HS-5 (cell line): ENCODE measurements at regions not wholly inside any gene's neighbourhood (a gene's known extent, or its start where the extent isn't known, plus 50 kb on each side); places are given as distances from the start of the nearest gene placed in this dataset.

Experiments used
- DNase-seq: peaks from one replicate; pipeline ENCODE4 v3.0.0-alpha.2; 2012; ENCODE audit warnings: low read depth

DNA sequence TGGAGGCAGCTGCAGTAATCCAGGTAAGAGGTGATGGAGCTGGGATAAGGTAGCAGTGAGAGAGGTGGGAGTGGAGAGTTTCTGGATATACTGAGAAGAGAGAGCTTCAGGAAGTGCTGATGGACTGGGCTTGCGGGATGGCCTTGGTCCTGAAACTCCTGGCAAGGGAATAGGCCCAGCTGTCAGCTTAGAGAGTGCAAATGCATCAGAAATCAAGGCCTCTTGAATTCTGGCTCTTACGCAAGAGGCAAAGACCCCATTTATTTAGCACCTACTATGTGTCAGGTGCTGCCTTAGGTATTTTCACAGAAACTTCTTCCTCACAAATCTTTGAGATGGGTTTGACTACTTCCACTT lies 227.2 kb upstream of the MAP3K1 start:
- no peak for DNase-seq

DNA sequence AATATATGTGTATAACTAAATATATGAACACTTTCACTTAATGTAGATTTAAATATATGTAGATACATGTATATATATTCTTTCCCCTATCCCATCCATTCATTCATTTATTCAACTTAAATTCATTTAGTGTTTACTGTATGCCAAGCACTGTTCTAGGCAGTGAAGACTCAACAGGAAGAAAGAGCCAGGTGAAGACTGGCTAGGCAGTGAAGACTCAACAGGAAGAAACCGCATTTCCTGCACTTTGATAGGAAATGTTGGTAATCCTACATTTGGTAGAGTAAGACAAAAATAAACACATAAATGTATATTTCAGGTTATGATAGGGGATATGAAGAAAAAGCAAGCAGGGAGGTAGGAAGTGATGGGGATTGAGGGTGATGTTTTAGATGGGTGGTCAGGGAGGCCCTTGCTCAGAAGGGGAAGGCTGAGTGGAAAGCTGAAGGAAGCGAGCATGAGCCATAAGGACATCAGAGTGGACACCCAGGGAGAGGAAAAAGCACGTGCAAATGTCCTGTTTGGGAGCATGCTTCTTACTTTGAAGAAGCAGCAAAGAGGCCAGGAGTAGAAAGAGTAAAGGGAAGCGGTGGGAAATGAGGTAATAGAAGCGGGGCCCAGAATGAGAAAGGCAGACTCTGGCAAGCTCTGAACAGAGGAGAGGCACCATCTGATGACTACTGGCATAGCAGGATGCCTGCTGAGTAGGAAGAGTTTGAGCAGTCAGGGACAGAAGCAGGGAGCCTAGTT lies 227.8 kb upstream of the MAP3K1 start:
- DNase-seq: no peak

DNA sequence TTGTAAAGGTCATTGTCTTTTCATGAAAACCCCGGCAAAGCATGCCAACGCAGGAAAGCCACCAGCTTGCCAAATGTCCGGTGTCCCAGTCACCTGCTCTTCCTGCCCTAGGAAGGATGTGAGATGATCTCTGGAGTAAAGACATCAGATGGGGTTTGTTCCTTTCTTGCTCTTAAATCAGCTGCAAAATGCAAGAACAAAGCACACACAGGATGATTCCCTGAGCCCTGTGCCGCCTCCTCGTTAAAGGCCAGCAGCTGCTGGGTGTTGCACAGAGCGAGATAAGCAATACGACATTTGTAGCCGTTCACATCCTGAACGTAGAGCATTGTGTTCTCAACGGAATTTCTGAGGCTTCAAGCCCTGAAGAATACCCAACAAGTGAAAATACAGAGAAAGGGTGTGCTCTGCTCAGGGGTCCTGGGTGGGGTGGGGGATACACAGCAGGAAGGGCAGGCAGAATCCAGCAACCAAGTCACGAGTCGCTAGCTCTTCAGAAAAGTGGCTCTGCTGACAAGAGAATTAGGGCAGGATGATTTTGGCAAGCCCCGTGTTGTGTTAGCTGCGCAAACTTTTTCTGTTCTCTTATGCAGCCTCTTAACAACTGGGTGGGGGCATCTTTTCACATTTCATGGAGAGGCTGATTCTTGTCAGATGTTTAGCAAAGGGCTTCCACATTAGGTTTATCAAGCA lies 229.2 kb upstream of the MAP3K1 start:
- DNase-seq: no peak

DNA sequence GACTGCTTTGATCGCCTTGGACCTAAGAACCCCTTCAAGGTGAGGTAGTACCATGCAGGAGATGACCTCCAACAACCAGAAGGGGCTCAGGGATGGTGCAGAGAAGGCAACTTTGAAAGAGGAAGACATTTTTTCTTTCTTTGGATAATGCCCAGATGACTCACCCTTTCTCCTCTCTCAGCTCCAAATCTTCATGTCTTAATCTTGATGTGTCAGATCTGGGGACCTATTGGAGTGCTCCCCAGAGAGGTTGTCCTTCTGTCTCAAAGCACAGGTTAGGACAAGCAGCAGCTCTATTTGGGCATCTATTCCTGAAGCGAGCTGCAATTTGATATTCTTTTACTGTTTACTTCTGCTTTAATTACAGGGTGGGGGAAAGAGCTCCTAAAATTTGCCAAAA lies 229.9 kb upstream of the MAP3K1 start:
- no peak for DNase-seq

DNA sequence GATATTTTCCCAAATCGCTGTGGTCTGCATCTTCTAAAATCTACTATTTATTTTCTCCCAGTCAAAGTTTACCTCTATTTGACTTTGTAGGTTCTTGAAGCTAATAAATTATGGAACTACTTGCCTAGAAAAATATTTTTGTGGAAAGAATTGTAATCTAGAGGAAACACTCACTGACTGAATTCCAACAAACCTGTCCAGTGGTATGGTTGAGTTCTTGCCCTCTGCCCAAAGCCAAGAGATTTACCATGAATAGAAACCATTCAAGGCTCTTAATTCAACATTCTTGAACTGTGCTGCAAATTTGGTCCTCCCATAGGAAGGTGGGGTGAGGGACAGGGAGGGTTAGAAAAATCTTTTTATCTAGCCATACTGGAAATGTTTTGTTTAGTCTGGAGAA lies 233.9 kb upstream of the MAP3K1 start:
- DNase-seq: no peak

DNA sequence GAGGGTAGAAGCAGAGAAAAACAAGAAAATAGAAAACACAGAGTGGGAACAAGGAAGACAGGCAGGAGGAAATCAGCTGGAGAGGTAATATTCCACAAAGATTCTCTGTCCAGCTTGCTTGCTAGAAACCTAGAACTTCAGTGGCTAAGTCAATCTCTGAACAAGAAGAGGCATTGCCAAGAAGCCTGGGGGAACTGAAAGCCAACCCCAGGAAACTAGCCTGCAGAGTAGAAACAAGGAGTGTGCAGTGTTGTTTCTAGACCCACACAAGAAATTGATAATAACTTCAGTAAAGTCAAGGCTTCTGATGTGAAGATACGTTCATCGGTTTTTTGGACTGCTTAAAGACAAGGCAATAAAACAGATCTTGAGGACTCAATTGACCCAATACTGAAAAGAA lies 234.5 kb upstream of the MAP3K1 start:
- no peak for DNase-seq

DNA sequence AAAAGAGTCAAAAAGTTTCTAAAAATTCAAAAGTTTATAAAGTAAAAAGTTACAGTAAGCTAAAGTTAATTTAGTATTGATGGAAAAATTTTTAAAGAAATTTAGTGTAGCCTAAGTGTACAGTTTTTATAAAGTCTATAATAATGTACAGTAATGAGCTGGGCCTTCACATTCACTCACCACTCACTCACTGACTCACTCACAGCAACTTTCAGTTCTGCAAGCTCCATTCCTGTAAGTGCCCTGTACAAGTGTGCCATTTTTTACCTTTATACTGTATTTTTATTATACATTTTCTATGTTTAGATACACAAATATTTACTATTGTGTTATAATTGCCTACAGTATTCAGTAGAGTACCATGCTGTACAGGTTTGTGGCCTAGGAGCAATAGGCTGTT lies 239.5 kb upstream of the MAP3K1 start:
- no peak for DNase-seq

DNA sequence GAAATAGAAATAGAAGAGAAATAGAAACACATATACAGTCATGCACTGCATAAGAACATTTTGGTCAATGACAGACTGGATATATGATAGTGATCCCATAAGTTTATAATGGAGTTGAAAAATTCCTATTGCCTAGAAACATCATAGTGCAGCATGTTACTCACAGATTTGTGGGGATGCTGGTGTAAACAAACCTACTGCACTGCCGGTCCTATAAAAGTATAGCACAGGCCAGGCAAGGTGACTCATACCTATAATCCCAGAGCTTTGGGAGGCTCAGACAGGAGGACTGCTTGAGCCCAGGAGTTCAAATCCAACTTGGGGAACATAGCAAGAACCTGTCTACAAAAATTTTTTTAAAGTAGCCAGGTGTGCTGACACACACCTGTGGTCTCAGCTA lies 240.6 kb upstream of the MAP3K1 start:
- no peak for DNase-seq

DNA sequence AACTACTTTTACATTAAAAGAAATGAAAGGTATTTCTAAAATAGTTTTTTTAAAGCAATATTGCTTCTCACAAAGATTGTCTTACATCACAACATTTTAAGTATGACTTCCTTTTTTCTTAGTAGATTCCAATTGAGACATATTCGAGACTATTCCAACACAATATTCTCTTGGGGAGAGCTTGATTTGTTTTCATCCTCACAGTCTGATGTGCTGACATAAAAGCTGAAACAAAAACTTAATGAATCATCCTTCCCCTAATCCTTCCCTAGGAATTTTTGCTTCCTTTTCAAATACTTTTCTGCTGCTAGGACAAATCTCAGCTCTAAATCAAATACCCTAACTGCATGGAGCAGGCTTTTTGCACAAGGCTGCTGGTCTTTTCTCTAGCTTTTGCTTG lies 245.8 kb upstream of the MAP3K1 start:
- peak; percentile 20 for DNase-seq

DNA sequence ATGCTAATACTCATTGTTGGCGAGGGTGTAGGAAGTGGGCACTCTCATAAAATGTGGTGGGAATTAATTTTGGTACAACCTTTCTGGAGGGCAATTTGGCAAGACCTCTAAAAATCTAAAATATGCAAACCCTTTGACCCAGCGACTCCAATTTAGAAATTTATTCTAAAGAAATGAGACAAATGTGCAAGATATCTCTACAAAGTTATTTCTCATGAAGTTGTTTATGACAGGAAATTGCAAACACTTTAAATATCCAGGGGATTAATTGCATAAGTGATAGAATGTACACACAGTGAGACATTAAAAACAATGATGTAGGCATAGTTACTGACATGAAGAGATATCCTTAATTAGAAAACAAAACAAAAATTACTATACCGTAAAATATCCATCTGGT lies 246.3 kb upstream of the MAP3K1 start:
- DNase-seq: no peak

DNA sequence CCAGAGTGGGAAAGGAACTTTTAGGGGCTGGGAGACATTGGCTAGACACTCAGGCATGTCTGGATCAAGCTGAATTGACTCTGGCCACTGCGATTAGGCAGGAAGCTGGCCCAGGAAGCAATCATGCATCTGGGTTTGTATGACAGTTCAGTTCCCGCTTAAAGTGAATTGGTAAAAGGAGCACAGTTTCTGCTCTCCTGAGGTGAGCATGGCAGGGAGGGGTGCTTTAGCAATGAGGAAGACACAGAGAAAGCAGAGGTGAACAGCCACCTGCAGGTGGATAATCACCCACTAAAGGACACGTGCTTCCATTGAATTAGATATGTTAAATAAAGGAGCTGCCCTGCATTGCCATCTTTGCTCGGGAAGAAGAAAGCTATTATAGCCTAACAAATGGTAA lies 248.1 kb upstream of the MAP3K1 start:
- no peak for DNase-seq

DNA sequence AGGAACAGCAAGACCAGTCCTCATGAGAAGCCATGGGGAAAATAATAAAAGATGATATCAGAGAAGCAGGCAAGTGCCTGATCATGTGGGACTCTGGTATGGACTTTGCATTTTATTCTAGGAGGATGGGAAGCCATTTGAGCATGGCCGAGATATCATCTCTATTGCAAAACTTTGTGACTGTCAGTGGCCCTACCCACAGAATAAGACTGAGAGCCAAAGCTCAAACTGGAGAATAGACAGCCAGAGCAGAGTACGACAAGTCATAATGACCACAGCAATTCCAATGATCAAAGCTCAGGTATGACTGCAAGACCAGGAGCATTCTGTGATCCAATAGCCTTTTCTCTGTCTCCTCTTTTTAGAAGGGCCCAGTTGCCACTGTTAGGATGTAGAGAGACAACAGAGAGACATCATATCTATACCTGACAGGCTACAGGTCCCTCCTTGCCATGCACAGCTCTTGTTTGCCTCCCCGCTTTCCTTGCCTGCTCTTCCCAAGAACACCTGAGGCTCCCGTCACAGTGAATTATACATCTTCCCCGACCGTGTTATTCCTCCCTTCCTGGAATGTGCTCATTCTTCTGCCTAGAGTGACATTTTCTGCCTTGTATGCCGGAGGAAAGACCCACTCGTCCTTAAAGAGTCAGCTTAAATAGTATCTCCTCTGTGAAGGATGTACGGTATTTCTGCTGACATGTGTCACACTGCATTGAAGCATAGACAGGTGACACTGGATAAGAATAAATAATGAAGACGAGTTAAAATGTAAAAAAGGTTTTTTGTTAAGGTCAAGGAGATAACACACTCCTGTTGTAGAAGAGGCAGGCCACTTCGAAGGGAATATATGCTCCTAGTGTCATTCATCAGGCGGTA lies 248.7 kb upstream of the MAP3K1 start:
- DNase-seq: no peak

DNA sequence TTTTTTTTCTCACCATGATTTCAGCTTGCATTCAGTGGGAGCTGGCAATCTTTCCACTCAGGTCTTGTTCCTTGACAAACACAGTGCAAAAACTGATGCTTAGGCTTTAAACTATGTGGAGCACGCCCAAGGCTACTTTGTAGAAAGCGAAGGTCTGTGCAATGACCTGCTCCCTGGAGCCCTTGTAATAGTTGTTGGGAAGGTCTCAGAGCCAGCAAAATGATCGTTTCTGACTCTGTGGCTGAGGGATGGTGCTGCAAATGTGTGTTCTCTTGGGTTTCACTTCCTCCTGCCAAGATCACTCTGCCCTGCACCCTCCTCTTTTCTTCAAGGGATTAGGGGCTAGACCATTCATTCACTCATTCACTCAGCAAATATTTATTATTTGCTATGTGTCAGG lies 249.7 kb upstream of the MAP3K1 start:
- no peak for DNase-seq

DNA sequence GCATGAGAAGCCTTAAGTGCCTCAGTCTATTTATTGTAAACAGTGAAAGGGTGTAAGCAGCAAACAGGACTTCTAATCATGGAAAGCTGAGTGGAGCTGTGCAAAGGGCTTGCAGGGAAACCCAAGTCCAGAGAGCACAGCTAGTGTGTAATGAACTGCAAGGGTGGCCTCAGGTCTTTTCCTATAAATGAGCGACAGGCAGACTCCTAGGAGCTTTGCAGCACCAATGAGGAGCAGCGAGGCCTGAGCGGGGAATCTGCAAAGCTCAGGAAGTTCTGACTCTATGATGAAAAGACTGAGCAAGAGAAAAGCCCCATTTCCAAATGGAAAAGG lies 250.1 kb upstream of the MAP3K1 start:
- DNase-seq: no peak

DNA sequence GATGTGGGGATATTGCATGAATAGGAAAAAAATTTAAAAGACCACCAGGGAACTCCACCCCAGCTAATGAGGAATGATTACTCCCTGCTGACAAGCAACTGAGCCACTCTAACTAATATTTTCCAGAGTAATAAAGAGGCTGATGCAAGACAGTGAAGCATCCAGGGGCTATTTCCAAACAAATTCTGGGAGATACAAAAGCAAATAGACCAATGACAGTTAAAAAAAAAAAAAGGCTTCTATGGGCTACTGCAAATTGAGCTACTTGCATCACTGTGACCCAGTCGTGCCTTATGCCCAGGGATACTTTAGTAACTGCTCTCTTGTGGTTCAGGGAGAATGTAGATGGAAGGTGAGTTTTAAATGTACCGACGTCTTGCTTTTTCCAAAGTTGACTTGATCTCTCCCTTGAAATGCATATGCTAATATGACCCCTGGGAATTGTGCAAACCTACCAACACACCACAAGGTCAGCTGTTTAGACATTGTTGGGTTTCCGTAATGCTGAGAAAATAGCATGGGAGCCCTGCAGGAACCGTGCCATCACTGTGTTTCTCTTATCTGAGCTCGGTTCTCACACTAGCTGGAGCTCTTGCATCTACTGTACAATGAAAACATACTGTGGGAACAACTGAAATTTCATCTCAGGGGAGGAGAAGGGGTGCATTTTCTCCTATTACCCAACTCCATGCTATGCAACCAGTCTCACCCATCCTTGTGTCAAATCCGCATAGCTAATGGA lies 250.6 kb upstream of the MAP3K1 start:
- no peak for DNase-seq

DNA sequence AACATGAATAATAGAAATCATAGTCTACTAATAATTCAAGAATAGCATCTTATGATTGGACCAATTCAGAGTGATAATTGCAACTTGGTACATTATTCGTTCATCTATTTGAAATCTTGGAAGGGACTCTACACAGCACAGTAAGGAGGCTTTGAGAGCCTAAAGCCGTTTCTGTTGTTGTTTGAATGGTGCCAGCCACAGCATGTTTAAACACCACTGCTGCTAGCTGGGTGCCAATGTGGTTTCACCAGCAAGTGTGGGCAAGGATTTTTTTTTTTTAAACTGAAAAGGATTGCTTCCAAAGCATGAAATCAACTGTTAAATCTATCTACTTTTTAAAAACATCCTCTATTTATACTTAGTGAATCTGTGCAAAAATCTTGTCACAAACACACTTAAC lies 253.9 kb upstream of the MAP3K1 start:
- no peak for DNase-seq

DNA sequence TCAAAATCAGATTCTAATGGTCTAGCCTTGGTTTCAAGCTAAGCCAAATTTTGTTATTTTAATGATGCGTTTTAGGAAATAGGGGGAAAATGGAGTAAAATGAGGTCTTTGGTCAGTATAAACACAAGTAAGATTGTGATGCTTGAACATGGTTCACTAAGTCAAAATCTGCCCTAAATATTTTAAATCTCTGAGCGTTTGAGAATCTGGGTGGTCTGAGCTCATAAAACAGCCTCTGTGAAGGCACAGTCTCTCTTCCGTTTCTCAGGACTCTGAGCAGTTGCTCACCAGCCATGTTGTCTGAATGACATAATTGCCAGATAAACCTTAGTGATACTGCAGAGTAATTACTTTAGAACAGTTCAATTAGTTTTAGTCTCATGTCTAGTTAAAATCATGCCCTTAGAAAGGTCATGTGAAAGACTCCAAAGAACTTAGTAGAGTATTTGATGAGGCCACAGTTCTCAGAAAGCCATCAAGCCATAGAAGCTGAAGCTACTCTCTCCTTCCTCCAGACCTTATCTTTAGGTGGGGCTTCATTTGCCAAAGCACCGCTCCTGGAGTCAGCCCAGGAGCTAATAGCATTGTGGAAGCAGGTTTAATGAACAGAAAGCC lies 257.1 kb upstream of the MAP3K1 start:
- no peak for DNase-seq

DNA sequence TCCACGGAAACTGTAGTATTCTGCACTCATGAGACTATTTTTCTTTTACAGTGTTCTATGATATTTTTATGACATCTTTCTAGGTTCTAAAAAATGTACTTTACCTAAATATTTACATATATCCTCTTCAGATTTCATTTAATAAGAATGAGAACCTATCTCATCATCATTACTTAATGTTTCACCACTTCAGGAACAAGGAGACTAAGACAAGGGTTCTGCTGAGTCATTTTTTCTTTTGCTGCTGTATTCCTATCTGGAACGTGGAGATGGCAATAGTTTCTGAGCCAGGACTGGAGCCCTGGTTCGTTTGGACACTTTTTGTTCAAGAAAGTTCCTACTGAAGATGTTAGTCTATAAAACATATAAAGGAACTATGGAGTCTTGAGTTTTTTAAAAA lies 258.2 kb upstream of the MAP3K1 start:
- DNase-seq: no peak

DNA sequence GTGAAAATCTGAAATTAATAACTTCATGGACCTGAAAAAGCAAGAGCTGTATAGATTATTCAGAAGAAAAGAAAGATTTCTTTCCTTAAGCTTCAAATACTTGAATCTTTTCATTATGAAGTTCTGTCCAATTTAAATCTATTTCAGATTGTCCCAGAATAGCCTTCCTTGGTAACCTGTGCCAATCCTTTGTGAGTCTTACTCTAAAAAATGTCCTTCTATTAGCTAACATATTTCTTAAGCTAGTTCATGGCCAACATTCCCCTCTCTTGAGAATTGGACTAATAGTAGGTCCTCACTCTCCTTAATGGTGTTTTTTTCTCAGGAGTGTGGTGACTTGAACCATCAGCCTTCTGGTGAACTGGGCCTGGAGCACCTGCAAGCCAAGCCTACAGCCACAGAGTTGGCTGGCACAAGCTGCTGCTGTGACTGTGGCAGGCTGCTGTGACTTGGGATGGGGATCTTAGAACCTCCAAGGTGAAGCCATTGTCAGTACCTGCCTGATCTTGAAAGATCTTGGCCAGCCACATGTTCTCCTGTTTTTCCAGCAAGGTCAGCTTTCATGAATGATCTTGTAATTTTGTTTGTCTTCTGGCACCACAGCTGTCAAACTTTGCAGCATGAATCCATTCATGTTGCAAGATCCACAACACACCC lies 262.6 kb upstream of the MAP3K1 start:
- no peak for DNase-seq

DNA sequence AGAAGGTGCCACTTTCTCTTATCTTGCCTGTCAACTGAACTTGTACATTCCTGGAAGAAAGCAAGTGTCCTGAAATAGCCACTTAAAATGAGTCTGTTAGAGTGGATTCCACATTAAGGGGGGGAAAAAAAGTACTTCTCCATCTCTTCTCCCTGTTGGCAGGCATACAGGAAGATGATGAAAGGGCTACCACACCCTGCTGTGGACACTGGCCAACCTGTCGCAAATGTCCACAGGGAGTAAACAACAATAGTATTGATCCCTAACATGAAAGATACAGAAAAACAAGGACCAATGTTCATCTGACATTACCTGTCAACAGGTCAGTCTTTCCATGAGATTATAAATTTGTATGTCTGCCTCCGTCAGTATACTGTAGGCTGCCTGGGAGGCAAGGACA lies 265.1 kb upstream of the MAP3K1 start:
- DNase-seq: no peak

DNA sequence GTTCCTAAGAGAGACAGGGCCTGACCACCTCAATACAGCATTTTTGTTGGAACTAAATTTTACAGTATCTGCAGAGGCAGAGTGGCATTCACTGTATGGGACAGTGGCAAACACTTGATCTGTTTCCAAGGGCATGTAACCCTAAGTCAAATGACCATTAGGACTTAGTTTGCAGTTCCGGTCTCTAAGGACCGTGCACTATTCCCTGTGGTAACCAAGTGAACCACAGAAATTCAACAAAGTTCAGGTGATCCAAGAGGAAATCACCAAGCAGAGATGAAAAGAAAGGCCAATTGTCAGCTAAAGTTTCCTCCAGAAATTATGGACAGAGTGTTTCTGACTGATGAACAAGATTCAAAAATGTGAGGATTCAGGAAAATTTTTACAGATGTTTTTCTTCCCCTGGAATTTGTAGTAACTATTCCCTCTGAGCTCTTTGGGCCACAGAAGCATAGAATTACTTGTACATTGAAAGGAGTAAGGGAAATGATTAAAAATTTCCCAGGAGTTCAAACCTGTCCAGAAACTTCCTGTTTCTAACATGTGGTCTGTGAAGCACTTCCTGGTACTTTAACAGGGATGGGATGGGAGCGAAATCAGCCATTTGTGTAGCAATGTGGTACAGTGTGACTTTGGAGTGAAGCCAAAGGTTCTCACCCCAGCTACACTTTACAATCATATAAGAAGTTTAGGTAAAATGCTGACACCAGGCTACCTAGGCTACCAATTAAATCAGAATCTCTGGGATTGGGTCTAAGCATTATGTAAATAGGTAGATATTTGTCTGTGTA lies 266.1 kb upstream of the MAP3K1 start:
- no peak for DNase-seq
